ENCODE measurements at regions not wholly inside any gene's neighbourhood (a gene's known extent, or its start where the extent isn't known, plus 50 kb on each side); places are given as distances from the start of the nearest gene placed in this dataset.

DNA sequence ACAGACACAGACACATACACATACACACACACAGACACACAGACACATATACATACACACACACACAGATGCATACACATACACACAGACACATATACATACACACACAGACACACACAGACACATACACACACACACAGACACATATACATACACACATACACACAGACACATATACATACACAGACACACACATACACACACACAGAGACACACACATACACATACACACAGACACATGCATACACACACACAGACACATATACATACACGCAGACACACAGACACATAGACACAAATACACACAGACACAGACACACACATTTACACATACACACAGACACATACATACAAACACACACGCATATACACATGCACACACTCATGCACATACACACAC is 81.5 kb upstream of the ARL4C start:
- no peak for TF ChIP-seq POLR2A (IDR thresholded peaks at IDR 0.05)
- TF ChIP-seq, protein P1, sequence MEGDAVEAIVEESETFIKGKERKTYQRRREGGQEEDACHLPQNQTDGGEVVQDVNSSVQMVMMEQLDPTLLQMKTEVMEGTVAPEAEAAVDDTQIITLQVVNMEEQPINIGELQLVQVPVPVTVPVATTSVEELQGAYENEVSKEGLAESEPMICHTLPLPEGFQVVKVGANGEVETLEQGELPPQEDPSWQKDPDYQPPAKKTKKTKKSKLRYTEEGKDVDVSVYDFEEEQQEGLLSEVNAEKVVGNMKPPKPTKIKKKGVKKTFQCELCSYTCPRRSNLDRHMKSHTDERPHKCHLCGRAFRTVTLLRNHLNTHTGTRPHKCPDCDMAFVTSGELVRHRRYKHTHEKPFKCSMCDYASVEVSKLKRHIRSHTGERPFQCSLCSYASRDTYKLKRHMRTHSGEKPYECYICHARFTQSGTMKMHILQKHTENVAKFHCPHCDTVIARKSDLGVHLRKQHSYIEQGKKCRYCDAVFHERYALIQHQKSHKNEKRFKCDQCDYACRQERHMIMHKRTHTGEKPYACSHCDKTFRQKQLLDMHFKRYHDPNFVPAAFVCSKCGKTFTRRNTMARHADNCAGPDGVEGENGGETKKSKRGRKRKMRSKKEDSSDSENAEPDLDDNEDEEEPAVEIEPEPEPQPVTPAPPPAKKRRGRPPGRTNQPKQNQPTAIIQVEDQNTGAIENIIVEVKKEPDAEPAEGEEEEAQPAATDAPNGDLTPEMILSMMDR (IDR thresholded peaks at IDR 0.05 in 4 of 5, conservative IDR thresholded peaks at IDR 0.05 in 1 of 5): no peak
